ENCODE measurements at regions not wholly inside any gene's neighbourhood (a gene's known extent, or its start where the extent isn't known, plus 50 kb on each side); places are given as distances from the start of the nearest gene placed in this dataset.

DNA sequence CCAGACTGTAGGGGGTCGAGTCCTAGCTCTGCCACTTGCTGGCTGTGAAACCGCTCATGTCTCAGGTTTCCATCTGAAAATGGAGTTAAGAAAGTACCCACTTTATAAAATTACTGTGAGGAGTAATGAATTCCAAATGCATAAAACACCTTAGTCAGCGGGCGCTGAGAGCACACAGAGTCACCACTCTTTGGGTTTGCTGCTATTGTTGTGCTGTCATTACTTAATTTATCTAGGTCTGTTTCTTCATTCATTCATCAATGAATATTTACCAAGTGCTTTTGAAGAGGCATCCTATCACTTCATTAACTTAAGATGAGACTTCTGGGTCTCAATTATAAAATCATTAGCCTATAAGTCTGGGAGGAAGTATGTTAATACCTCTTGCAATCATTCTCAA is 317.3 kb downstream of the FBXW7 start:
- TF ChIP-seq, protein P1, sequence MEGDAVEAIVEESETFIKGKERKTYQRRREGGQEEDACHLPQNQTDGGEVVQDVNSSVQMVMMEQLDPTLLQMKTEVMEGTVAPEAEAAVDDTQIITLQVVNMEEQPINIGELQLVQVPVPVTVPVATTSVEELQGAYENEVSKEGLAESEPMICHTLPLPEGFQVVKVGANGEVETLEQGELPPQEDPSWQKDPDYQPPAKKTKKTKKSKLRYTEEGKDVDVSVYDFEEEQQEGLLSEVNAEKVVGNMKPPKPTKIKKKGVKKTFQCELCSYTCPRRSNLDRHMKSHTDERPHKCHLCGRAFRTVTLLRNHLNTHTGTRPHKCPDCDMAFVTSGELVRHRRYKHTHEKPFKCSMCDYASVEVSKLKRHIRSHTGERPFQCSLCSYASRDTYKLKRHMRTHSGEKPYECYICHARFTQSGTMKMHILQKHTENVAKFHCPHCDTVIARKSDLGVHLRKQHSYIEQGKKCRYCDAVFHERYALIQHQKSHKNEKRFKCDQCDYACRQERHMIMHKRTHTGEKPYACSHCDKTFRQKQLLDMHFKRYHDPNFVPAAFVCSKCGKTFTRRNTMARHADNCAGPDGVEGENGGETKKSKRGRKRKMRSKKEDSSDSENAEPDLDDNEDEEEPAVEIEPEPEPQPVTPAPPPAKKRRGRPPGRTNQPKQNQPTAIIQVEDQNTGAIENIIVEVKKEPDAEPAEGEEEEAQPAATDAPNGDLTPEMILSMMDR (conservative IDR thresholded peaks at IDR 0.05; ENCODE audit: low read length), result no peak
- TF ChIP-seq EZH2phosphoT487 (IDR thresholded peaks at IDR 0.05; ENCODE audit: borderline replicate concordance), result no peak

Measured in Loucy (cell line).